ENCODE measurements at regions not wholly inside any gene's neighbourhood (a gene's known extent, or its start where the extent isn't known, plus 50 kb on each side); places are given as distances from the start of the nearest gene placed in this dataset.

- TF ChIP-seq, protein P1, sequence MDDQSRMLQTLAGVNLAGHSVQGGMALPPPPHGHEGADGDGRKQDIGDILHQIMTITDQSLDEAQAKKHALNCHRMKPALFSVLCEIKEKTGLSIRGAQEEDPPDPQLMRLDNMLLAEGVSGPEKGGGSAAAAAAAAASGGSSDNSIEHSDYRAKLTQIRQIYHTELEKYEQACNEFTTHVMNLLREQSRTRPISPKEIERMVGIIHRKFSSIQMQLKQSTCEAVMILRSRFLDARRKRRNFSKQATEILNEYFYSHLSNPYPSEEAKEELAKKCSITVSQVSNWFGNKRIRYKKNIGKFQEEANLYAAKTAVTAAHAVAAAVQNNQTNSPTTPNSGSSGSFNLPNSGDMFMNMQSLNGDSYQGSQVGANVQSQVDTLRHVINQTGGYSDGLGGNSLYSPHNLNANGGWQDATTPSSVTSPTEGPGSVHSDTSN (IDR thresholded peaks at IDR 0.05) = no peak
- TF ChIP-seq, protein P2, sequence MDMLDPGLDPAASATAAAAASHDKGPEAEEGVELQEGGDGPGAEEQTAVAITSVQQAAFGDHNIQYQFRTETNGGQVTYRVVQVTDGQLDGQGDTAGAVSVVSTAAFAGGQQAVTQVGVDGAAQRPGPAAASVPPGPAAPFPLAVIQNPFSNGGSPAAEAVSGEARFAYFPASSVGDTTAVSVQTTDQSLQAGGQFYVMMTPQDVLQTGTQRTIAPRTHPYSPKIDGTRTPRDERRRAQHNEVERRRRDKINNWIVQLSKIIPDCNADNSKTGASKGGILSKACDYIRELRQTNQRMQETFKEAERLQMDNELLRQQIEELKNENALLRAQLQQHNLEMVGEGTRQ (IDR thresholded peaks at IDR 0.05; ENCODE audit: borderline replicate concordance, low read depth, low read length) = no peak
- TF ChIP-seq, protein P3, sequence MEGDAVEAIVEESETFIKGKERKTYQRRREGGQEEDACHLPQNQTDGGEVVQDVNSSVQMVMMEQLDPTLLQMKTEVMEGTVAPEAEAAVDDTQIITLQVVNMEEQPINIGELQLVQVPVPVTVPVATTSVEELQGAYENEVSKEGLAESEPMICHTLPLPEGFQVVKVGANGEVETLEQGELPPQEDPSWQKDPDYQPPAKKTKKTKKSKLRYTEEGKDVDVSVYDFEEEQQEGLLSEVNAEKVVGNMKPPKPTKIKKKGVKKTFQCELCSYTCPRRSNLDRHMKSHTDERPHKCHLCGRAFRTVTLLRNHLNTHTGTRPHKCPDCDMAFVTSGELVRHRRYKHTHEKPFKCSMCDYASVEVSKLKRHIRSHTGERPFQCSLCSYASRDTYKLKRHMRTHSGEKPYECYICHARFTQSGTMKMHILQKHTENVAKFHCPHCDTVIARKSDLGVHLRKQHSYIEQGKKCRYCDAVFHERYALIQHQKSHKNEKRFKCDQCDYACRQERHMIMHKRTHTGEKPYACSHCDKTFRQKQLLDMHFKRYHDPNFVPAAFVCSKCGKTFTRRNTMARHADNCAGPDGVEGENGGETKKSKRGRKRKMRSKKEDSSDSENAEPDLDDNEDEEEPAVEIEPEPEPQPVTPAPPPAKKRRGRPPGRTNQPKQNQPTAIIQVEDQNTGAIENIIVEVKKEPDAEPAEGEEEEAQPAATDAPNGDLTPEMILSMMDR (IDR thresholded peaks at IDR 0.05) = no peak
- no peak for TF ChIP-seq RXRA (IDR thresholded peaks at IDR 0.05; ENCODE audit: borderline replicate concordance, low read depth)
- TF ChIP-seq POLR2AphosphoS5 (IDR thresholded peaks at IDR 0.05; ENCODE audit: low read depth, low read length) = no peak
- TF ChIP-seq EP300 (IDR thresholded peaks at IDR 0.05; ENCODE audit: borderline replicate concordance in 1 of 2, low read depth in 1 of 2, low read length in 1 of 2) = peak in 1 of 2 experiments; percentile 61; a peak in 1 of 4 replicates
- no peak for TF ChIP-seq TAF1 (IDR thresholded peaks at IDR 0.05; ENCODE audit: borderline replicate concordance, low read depth, low read length)
- no peak for TF ChIP-seq MEF2A (IDR thresholded peaks at IDR 0.05; ENCODE audit: borderline replicate concordance, low read depth)
- no peak for TF ChIP-seq RAD21 (IDR thresholded peaks at IDR 0.05; ENCODE audit: low read length)
- TF ChIP-seq REST (IDR thresholded peaks at IDR 0.05; ENCODE audit: low read depth, low read length) = no peak
- no peak for TF ChIP-seq GABPA (IDR thresholded peaks at IDR 0.05; ENCODE audit: low read depth)
- no peak for TF ChIP-seq TEAD4 (IDR thresholded peaks at IDR 0.05; ENCODE audit: borderline replicate concordance, insufficient read depth)
Measured at GRCh38 chr4:14627038-14627437, 375.2 kb upstream of the CPEB2 start.

Data from SK-N-SH (cell line).